Immature natural killer cell (primary cell): ENCODE measurements at regions not wholly inside any gene's neighbourhood (a gene's known extent, or its start where the extent isn't known, plus 50 kb on each side); places are given as distances from the start of the nearest gene placed in this dataset.
A peak's percentile ranks its signal among the peaks of the same experiment; 100 is the strongest.

ENCODE experiments used
- DNase-seq, 3 donors: peaks; one replicate each; pipeline ENCODE4 v3.0.0; 2022; ENCODE audit warnings: mixed read lengths in 1 of 3
- H3K27ac Mint-ChIP-seq, 6 donors: one replicate each; pipeline ENCODE4 v1.8.0; 2020; ENCODE audit warnings: mixed read lengths in 6 of 6, mild to moderate bottlenecking in 5 of 6, inconsistent platforms in 4 of 6, moderate library complexity in 3 of 6
- H3K27me3 Mint-ChIP-seq, 3 donors: one replicate each; pipeline ENCODE4 v1.8.0; 2020 to 2021; ENCODE audit warnings: low read depth in 3 of 3, mild to moderate bottlenecking in 3 of 3, mixed read lengths in 3 of 3, moderate library complexity in 3 of 3, inconsistent platforms in 1 of 3
- H3K36me3 Mint-ChIP-seq, 3 donors: one replicate each; pipeline ENCODE4 v1.8.0; 2020; ENCODE audit warnings: mixed read lengths in 3 of 3, inconsistent platforms in 2 of 3, mild to moderate bottlenecking in 2 of 3
- H3K4me1 Mint-ChIP-seq, 2 donors: one replicate each; pipeline ENCODE4 v1.8.0; 2020; ENCODE audit warnings: inconsistent platforms in 2 of 2, mild to moderate bottlenecking in 2 of 2, mixed read lengths in 2 of 2, moderate library complexity in 1 of 2
- H3K4me3 Mint-ChIP-seq, 5 donors: one replicate each; pipeline ENCODE4 v1.8.0; 2020; ENCODE audit warnings: mild to moderate bottlenecking in 5 of 5, mixed read lengths in 5 of 5, inconsistent platforms in 3 of 5, moderate library complexity in 3 of 5
- H3K9me3 Mint-ChIP-seq, 6 donors: one replicate each; pipeline ENCODE4 v1.8.0; 2020; ENCODE audit warnings: mild to moderate bottlenecking in 6 of 6, mixed read lengths in 6 of 6, inconsistent platforms in 4 of 6, moderate library complexity in 3 of 6

GRCh38 chr6:3900744-3901336 lies 51.7 kb downstream of the FAM50B start:
- Mint-ChIP-seq H3K36me3 (no peaks in the 10 kb centered on the region), H3K27ac (no peak overlapping the region), H3K4me1 (no peaks in the 10 kb centered on the region), H3K9me3 (no peaks in the 10 kb centered on the region), H3K4me3 (no peak overlapping the region), H3K27me3 (peaks cover 0 to 8% (median 4%) of the 10 kb centered on the region in 3 donors)
- no peak for DNase-seq

DNA sequence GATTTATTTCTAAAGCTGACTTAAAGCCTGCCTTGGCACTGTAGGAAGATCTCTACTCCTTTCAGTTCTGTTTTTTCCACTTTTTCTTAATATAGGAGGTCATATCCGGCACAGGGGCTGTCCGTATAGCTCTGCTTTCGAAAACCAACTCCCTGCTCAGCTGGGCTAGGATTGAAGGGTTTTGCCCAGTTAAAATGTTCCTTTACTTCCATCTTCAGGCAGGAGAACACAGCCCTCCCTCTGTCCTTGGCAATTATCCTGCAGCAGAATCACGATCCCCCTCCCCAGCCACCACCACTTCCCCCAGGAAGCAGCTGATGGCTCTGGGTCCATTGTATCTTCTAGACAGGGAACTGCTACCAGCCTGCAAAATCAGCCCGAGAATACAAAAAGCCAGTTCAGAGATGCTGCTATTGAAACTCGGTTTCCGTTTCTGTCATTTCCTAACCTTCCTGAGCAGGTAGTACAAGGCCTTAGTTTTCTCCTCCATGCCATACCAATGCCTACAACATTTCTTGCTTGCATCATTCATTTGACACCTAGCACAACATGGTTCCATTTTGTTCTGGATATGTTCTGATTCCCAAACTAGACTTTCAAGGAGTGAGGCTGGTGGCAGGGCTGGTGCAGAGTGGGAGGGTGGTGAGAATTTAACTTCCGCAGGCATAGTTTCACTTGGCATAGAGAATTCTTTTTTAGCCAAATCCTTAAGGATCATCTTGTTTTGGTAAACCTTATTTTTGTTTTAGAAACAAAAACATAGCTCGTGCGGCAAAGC lies 53.9 kb downstream of the FAM50B start:
- H3K36me3 Mint-ChIP-seq: no peaks in the 10 kb centered on the region
- no peaks in the 10 kb centered on the region for H3K4me1 Mint-ChIP-seq
- no peaks in the 10 kb centered on the region for H3K9me3 Mint-ChIP-seq
- H3K27me3 Mint-ChIP-seq: peaks cover 0 to 11% (median 4%) of the 10 kb centered on the region in 3 donors
- H3K4me3 Mint-ChIP-seq: peak overlapping the region in 1 of 5 donors; percentile 3
- H3K27ac Mint-ChIP-seq: no peak overlapping the region
- DNase-seq: no peak

- peaks cover 0 to 11% (median 4%) of the 10 kb centered on the region in 3 donors for H3K27me3 Mint-ChIP-seq
- no peaks in the 10 kb centered on the region for H3K9me3 Mint-ChIP-seq
Measured at GRCh38 chr6:3904518-3904917, 55.3 kb downstream of the FAM50B start.

DNA sequence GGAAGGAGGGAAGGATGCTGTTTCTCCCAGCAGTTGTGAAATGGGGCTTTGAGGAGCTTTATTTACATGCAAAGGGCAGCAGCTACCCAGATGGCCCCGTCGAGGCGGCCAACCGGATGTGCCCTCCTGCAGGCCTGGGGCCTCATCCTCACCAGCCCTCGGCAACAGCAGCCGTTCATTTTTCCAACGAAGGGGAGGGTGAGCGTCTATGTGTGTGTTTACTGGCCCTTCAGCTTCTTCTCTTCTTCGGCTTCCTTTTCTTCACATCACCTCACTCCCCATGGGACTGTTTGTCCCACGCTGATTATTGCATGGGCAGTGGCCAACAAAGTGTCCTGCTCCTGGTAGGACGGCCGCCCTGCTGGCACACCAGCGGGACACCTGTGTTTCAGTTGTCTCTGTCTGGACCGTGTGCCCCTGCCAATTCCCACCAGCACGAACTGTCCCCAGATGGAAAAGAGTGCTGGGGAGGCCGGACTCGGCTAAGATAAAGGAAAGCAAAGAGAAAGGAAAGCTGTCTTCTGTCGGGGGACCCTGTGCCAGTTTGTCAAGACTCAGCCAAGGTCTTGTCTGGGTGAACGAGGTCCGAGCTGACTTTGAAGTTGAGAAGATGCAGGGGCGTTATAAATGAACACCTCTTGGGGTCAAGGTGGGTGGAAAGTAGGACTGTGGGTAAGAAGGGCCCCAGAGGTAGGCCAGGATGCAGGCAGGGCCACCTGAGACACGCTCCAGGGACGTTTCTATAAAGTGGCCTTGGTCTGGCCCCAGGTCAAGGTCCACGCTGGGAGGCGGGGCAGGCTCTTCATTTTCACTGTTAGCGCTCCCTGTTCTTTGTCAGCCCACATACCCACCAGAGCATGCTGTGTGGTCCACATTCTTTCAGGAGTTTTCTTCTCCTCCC lies 57.0 kb downstream of the FAM50B start:
- DNase-seq: no peak
- Mint-ChIP-seq H3K27ac (no peak overlapping the region), H3K36me3 (no peaks in the 10 kb centered on the region), H3K4me1 (no peaks in the 10 kb centered on the region), H3K4me3 (no peak overlapping the region), H3K27me3 (peaks cover 0 to 11% (median 3%) of the 10 kb centered on the region in 3 donors), H3K9me3 (no peaks in the 10 kb centered on the region)

More at GRCh38 chr6:3904518-3904917, 55.3 kb downstream of the FAM50B start:
- no peak for DNase-seq
- Mint-ChIP-seq H3K36me3 (no peaks in the 10 kb centered on the region), H3K4me3 (no peak overlapping the region), H3K27ac (no peak overlapping the region), H3K4me1 (no peaks in the 10 kb centered on the region)

- Mint-ChIP-seq H3K4me3 (no peak overlapping the region), H3K9me3 (no peaks in the 10 kb centered on the region), H3K27ac (no peak overlapping the region), H3K36me3 (no peaks in the 10 kb centered on the region), H3K27me3 (peaks cover 0 to 11% (median 2%) of the 10 kb centered on the region in 3 donors), H3K4me1 (no peaks in the 10 kb centered on the region)
- no peak for DNase-seq
Measured at GRCh38 chr6:3906846-3907151, 57.6 kb downstream of the FAM50B start.

GRCh38 chr6:3908223-3908622 lies 59.0 kb downstream of the FAM50B start:
- Mint-ChIP-seq H3K27me3 (peaks cover 2 to 12% (median 4%) of the 10 kb centered on the region in 3 donors), H3K4me3 (no peak overlapping the region), H3K27ac (no peak overlapping the region), H3K4me1 (no peaks in the 10 kb centered on the region), H3K9me3 (no peaks in the 10 kb centered on the region), H3K36me3 (no peaks in the 10 kb centered on the region)
- DNase-seq: no peak

DNA sequence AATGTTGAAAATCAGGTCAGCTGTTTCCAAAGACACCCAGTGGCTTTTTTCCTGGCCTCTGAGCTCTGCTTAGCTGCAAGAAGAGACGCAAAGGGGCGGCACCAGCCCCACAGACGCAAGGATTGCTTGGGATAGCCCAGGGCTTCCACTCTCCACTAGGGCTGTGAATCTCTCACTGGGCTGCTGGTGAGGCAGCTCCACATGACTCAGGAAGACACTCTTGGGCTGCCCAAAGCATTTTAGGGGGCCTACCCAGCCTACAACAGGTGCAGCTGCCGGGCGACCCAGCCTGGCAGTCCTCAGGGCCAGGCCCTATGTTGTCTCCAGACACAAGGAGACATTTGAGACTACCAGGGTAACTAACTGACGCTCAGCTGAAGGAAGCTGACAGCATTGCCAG lies 59.8 kb downstream of the FAM50B start:
- Mint-ChIP-seq H3K4me3 (no peak overlapping the region), H3K27ac (no peak overlapping the region), H3K4me1 (no peaks in the 10 kb centered on the region), H3K36me3 (no peaks in the 10 kb centered on the region), H3K27me3 (peaks cover 0 to 9% (median 4%) of the 10 kb centered on the region in 3 donors), H3K9me3 (no peaks in the 10 kb centered on the region)
- no peak for DNase-seq

- H3K27me3 Mint-ChIP-seq: peaks cover 0 to 6% (median 5%) of the 10 kb centered on the region in 3 donors
Measured at GRCh38 chr6:3910106-3910663, 61.0 kb downstream of the FAM50B start.

DNA sequence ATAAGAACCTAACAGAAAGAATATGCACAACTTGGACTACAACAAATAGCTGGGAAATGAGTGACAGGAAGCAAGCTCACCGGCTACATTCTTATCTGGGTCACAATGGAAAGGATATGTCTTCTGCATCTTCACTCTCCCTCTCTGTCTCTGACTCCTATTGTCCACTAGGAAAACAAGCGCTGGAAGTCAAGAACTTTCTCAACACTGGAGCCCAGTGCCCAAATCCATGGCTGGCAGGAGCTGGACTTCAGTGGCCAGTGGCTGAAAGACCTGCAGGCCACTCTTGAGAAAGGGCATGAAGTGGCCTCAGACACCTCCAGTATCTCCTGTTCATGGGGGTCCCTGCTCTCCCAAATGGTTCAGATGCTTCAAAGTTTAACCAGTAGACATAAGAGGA lies 62.0 kb downstream of the FAM50B start:
- no peaks in the 10 kb centered on the region for H3K9me3 Mint-ChIP-seq
- H3K4me1 Mint-ChIP-seq: peaks cover 8 to 12% of the 10 kb centered on the region in 2 donors
- DNase-seq: no peak
- peaks cover 0 to 12% (median 5%) of the 10 kb centered on the region in 3 donors for H3K27me3 Mint-ChIP-seq
- no peak overlapping the region for H3K4me3 Mint-ChIP-seq
- H3K36me3 Mint-ChIP-seq: no peaks in the 10 kb centered on the region
- H3K27ac Mint-ChIP-seq: no peak overlapping the region

More at GRCh38 chr6:3910106-3910663, 61.0 kb downstream of the FAM50B start:
- peaks cover 4 to 5% of the 10 kb centered on the region in 2 donors for H3K4me1 Mint-ChIP-seq
- no peaks in the 10 kb centered on the region for H3K36me3 Mint-ChIP-seq
- H3K4me3 Mint-ChIP-seq: no peak overlapping the region
- no peaks in the 10 kb centered on the region for H3K9me3 Mint-ChIP-seq
- DNase-seq: no peak
- H3K27ac Mint-ChIP-seq: no peak overlapping the region

- Mint-ChIP-seq H3K27ac (no peak overlapping the region), H3K36me3 (no peaks in the 10 kb centered on the region), H3K4me3 (no peak overlapping the region), H3K9me3 (no peaks in the 10 kb centered on the region), H3K4me1 (peaks cover 8 to 12% of the 10 kb centered on the region in 2 donors), H3K27me3 (peaks cover 0 to 9% (median 5%) of the 10 kb centered on the region in 3 donors)
- no peak for DNase-seq
Measured at GRCh38 chr6:3911614-3912336, 62.6 kb downstream of the FAM50B start.

GRCh38 chr6:3912361-3913076 lies 63.3 kb downstream of the FAM50B start:
- no peaks in the 10 kb centered on the region for H3K36me3 Mint-ChIP-seq
- no peak for DNase-seq
- H3K27me3 Mint-ChIP-seq: peaks cover 0 to 9% (median 5%) of the 10 kb centered on the region in 3 donors
- H3K4me3 Mint-ChIP-seq: no peak overlapping the region
- H3K27ac Mint-ChIP-seq: no peak overlapping the region
- H3K9me3 Mint-ChIP-seq: no peaks in the 10 kb centered on the region
- H3K4me1 Mint-ChIP-seq: peaks cover 8 to 12% of the 10 kb centered on the region in 2 donors

DNA sequence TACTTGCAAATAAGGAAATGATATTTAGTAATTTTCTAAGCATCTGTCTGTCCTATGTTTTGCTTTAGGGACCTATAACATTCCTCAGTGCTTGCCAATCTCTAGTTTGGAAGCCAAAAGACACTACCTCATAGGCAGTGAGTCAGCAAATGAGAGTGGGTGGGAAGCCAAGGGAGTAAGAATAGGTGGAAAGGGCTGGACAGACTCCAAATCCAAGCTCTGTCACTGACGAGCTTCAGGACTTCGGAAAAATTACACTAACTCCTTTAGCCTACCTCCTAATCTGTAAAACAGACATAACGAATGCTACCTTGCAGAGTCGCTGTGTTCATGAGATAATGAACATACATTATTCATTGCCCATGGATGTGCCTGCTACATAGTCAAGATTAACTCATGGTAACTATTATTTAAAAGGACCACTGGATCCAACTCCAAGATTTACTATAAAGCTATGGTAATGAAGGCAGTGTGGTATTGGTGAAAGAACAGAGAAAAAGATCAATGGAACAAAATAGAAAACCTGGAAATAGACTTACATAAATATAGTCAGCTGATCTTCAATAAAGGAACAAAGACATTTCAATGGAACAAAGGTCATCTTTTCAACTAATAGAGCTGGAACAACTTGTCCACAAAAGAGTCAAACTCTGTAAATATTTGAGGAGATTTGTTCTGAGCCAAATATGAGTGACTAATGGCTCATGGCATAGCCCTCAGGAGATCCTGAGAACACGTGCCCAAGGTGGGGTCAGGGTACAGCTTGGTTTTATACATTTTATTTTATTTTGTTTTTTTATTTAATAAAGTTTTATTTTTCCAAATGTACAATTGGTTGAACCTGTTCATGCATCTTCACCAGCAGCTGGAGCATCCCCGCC lies 64.1 kb downstream of the FAM50B start:
- H3K27me3 Mint-ChIP-seq: peaks cover 0 to 9% (median 5%) of the 10 kb centered on the region in 3 donors
- H3K9me3 Mint-ChIP-seq: no peaks in the 10 kb centered on the region
- peaks cover 8 to 12% of the 10 kb centered on the region in 2 donors for H3K4me1 Mint-ChIP-seq
- DNase-seq: no peak
- H3K36me3 Mint-ChIP-seq: no peaks in the 10 kb centered on the region
- no peak overlapping the region for H3K4me3 Mint-ChIP-seq
- H3K27ac Mint-ChIP-seq: no peak overlapping the region
